KMS-11 (cell line): ENCODE measurements at regions not wholly inside any gene's neighbourhood (a gene's known extent, or its start where the extent isn't known, plus 50 kb on each side); places are given as distances from the start of the nearest gene placed in this dataset.

Experiments used
- H2AFZ ChIP-seq: fragments of 200-600 bp; sonication (generic); 2 replicates; pipeline ENCODE4 v1.6.1; 2016; ENCODE audit warnings: antibody characterized with exemption, mixed run types, low read depth
- H3K27ac ChIP-seq: fragments of 200-600 bp; sonication (generic); 2 replicates; pipeline ENCODE4 v1.6.1; 2016; ENCODE audit warnings: mild to moderate bottlenecking, mixed run types
- H3K27me3 ChIP-seq: fragments of 200-600 bp; sonication (generic); 2 replicates; pipeline ENCODE4 v1.6.1; 2017; ENCODE audit warnings: mild to moderate bottlenecking, low read depth, mixed run types, moderate library complexity; ENCODE audit not compliant: insufficient read depth
- H3K36me3 ChIP-seq: fragments of 200-600 bp; sonication (generic); 2 replicates; pipeline ENCODE4 v1.6.1; 2017; ENCODE audit warnings: mild to moderate bottlenecking, mixed run types; ENCODE audit not compliant: insufficient read depth
- H3K4me1 ChIP-seq: fragments of 200-600 bp; sonication (generic); 2 replicates; pipeline ENCODE4 v1.6.1; 2016; ENCODE audit warnings: mild to moderate bottlenecking, low read depth, mixed run types; ENCODE audit not compliant: poor library complexity, severe bottlenecking
- H3K4me2 ChIP-seq: fragments of 200-600 bp; sonication (generic); 2 replicates; pipeline ENCODE4 v1.7.0; 2016; ENCODE audit warnings: mild to moderate bottlenecking, mixed run types
- H3K4me3 ChIP-seq: fragments of 200-600 bp; sonication (generic); IDR thresholded peaks from 2 replicates; pipeline ENCODE4 v1.6.1; 2017; ENCODE audit warnings: low read depth, low read length, mixed read lengths; ENCODE audit not compliant: insufficient read depth
- H3K79me2 ChIP-seq: fragments of 200-600 bp; sonication (generic); 2 replicates; pipeline ENCODE4 v1.6.1; 2016; ENCODE audit warnings: low read depth, mixed run types; ENCODE audit not compliant: insufficient read depth
- H3K9ac ChIP-seq: fragments of 200-600 bp; sonication (generic); 2 replicates; pipeline ENCODE4 v1.6.1; 2016; ENCODE audit warnings: mild to moderate bottlenecking, mixed run types
- H4K20me1 ChIP-seq: fragments of 200-600 bp; sonication (generic); 2 replicates; pipeline ENCODE4 v1.6.1; 2016; ENCODE audit warnings: mild to moderate bottlenecking, mixed run types; ENCODE audit not compliant: insufficient read depth
- TF ChIP-seq, protein P1 (sequence below): fragments of 200-600 bp; sonication (generic); conservative IDR thresholded peaks from 2 replicates; pipeline ENCODE4 v1.6.1; 2017; ENCODE audit warnings: low read depth, mild to moderate bottlenecking, antibody characterized with exemption, low read length, moderate library complexity, mixed read lengths

DNA sequence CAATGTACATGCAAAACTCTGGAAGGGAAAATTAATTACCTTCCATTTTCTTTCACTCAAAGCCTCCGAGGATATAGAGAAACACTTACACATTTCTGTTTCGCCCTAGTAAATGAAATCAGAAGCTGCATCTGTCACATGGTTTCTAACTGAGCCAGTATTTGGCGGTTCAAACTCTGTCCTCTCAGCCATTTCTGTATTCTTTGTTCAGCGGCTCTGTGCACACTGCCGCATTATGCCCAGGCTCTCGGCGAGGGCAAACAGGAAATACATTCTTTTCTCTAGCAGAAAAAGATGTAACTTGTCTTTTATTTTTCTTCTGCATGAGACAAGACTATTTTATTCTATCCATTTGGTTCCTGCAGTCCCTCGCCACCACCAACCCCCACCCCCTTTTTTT lies 71.4 kb upstream of the GPM6B start:
- Histone ChIP-seq H3K4me1 (no peaks in the 10 kb centered on the region), H2AFZ (no peak overlapping the region), H3K36me3 (no peaks in the 10 kb centered on the region), H3K9ac (no peak overlapping the region), H3K4me2 (no peak overlapping the region), H3K79me2 (no peaks in the 10 kb centered on the region), H4K20me1 (no peaks in the 10 kb centered on the region), H3K27ac (no peak overlapping the region), H3K27me3 (no peaks in the 10 kb centered on the region), H3K4me3 (no peak overlapping the region)
- TF ChIP-seq, protein P1, sequence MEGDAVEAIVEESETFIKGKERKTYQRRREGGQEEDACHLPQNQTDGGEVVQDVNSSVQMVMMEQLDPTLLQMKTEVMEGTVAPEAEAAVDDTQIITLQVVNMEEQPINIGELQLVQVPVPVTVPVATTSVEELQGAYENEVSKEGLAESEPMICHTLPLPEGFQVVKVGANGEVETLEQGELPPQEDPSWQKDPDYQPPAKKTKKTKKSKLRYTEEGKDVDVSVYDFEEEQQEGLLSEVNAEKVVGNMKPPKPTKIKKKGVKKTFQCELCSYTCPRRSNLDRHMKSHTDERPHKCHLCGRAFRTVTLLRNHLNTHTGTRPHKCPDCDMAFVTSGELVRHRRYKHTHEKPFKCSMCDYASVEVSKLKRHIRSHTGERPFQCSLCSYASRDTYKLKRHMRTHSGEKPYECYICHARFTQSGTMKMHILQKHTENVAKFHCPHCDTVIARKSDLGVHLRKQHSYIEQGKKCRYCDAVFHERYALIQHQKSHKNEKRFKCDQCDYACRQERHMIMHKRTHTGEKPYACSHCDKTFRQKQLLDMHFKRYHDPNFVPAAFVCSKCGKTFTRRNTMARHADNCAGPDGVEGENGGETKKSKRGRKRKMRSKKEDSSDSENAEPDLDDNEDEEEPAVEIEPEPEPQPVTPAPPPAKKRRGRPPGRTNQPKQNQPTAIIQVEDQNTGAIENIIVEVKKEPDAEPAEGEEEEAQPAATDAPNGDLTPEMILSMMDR: no peak

DNA sequence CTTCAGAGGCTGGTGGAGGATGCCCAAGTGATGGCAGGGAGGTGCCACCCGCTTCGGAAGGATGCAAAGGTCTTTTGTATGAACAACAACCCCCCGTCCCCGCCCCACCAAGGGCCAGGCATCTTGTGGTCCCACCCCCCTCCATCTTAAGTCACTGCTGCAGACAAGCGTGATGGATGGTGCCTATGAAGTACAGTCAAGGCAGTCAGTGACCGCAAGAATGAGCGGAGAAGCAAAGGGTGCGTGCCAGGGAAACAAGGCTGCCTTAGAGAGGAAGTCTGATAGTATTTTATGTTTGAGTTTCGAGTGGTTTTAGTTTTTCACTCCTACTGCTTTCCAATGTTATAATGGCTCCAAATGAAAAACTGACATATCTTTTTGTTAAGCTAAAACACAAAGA lies 68.7 kb upstream of the GPM6B start:
- H3K9ac ChIP-seq: no peak overlapping the region
- H3K27ac ChIP-seq: no peak overlapping the region
- no peak overlapping the region for H2AFZ ChIP-seq
- TF ChIP-seq, protein P1: no peak
- no peaks in the 10 kb centered on the region for H3K36me3 ChIP-seq
- no peaks in the 10 kb centered on the region for H3K27me3 ChIP-seq
- no peaks in the 10 kb centered on the region for H3K4me1 ChIP-seq
- no peaks in the 10 kb centered on the region for H3K79me2 ChIP-seq
- no peak overlapping the region for H3K4me2 ChIP-seq
- H4K20me1 ChIP-seq: no peaks in the 10 kb centered on the region
- H3K4me3 ChIP-seq: no peak overlapping the region

DNA sequence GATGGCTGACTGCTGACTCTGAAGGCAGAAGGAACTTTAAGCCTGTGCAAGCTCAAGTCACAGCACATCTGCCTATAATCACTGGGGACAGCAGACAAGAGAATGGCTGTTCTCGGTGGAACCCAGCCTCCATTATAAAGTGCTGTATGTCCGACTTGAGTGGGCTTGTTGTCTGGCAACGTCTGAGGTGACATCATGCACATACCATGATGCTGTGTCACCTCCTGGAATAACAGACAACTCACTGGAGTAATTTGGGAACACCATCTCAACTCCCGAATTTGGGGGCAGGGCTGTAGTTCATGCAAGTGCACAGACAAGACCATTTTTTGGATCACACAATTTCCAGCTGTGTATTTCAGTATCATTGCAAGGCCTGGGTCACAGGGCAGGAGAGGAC lies 59.8 kb upstream of the GPM6B start:
- Histone ChIP-seq H3K36me3 (no peaks in the 10 kb centered on the region), H3K4me2 (no peak overlapping the region), H3K4me3 (no peak overlapping the region), H4K20me1 (no peaks in the 10 kb centered on the region), H3K9ac (no peak overlapping the region), H3K4me1 (no peaks in the 10 kb centered on the region), H3K27ac (no peak overlapping the region), H3K79me2 (no peaks in the 10 kb centered on the region), H2AFZ (no peak overlapping the region), H3K27me3 (no peaks in the 10 kb centered on the region)
- TF ChIP-seq, protein P1: no peak

DNA sequence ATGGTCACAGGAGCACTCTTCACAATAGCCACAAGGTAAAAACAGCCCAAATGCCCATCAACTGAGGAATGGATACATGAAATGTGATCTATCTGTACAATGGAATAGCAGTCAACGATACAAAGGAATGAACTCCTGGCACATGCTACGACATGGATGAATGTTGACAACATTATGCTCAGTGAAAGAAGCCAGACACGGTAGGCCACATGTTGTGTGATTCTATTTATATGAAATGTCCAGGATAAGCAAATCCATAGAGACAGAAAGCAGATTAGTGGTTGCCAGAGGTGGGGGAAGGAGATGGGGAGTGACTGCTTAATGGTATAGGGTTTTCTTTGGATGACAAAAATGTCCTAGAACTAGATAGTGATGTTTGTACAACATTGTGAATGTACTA lies 58.7 kb upstream of the GPM6B start:
- Histone ChIP-seq H2AFZ (no peak overlapping the region), H3K79me2 (no peaks in the 10 kb centered on the region), H3K4me2 (no peak overlapping the region), H3K4me1 (no peaks in the 10 kb centered on the region), H3K36me3 (no peaks in the 10 kb centered on the region), H3K9ac (no peak overlapping the region), H3K27ac (no peak overlapping the region), H3K4me3 (no peak overlapping the region), H3K27me3 (no peaks in the 10 kb centered on the region), H4K20me1 (no peaks in the 10 kb centered on the region)
- TF ChIP-seq, protein P1: no peak

DNA sequence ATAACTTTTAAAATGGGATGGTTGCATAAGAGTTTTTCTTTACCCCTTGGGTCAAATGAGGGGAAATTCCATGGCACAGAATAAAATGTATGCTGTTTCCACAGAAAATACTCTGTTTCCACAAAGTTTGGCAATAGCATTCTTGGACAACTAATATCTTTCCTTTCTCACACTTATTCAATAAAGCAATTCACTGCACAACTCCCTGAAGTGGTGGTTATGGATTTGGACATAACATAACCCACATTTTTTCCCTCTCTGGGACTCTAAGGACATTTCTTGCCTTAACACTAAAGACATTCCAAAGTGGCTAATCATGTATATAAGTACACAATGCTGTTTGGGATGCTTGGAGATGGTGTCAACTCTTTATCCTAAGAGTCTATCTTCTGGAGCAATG lies 51.7 kb upstream of the GPM6B start:
- no peaks in the 10 kb centered on the region for H3K36me3 ChIP-seq
- no peaks in the 10 kb centered on the region for H3K79me2 ChIP-seq
- H3K27me3 ChIP-seq: no peaks in the 10 kb centered on the region
- H3K27ac ChIP-seq: no peak overlapping the region
- H3K9ac ChIP-seq: no peak overlapping the region
- TF ChIP-seq, protein P1: no peak
- no peak overlapping the region for H3K4me2 ChIP-seq
- H2AFZ ChIP-seq: no peak overlapping the region
- peaks cover 3% of the 10 kb centered on the region for H3K4me1 ChIP-seq
- no peaks in the 10 kb centered on the region for H4K20me1 ChIP-seq
- no peak overlapping the region for H3K4me3 ChIP-seq
